GM12892 (cell line): ENCODE measurements at regions not wholly inside any gene's neighbourhood (a gene's known extent, or its start where the extent isn't known, plus 50 kb on each side); places are given as distances from the start of the nearest gene placed in this dataset.

Experiments
- DNase-seq: peaks from one replicate; pipeline ENCODE4 v3.0.0; 2011; ENCODE audit not compliant: insufficient read length
- FAIRE-seq: peaks from 2 replicates; lab custom pipeline; 2011; peaks lifted over from hg19 to GRCh38; lab: Jason Lieb, UNC
- POLR2A ChIP-seq: IDR thresholded peaks from 2 replicates; pipeline ENCODE4 v1.6.1; 2011; ENCODE audit warnings: low read depth, low read length, control low read depth
- POLR2AphosphoS5 ChIP-seq: IDR thresholded peaks from 2 replicates; pipeline ENCODE4 v1.6.1; 2011; ENCODE audit warnings: low read depth, low read length, control low read depth
- TAF1 ChIP-seq: IDR thresholded peaks from 2 replicates; pipeline ENCODE4 v1.6.1; 2011; ENCODE audit warnings: low read depth, mild to moderate bottlenecking, control low read depth, low read length, borderline replicate concordance

DNA sequence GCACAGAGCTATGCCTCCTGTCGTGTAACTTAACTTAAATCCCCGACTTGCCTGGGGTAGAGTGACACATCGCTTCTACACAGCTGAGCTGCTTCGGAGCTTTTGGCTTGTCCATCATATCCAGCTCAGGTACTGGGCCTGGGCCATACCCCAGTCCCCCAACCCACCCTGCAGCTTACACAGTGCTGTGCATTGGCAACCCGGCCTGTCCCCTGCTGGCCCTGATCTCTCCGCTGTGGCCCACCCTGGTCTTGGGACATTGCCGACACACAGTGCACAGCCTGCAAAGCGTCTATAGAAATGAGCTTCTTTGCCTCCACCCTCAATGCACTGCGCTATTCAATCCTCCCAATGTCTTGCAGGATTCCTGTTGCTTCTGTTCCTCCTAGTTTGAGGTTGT is 342.8 kb upstream of the RAB6C start:
- no peak for DNase-seq
- TF ChIP-seq POLR2A (no peak), TAF1 (no peak), POLR2AphosphoS5 (no peak)
- FAIRE-seq, result no peak

DNA sequence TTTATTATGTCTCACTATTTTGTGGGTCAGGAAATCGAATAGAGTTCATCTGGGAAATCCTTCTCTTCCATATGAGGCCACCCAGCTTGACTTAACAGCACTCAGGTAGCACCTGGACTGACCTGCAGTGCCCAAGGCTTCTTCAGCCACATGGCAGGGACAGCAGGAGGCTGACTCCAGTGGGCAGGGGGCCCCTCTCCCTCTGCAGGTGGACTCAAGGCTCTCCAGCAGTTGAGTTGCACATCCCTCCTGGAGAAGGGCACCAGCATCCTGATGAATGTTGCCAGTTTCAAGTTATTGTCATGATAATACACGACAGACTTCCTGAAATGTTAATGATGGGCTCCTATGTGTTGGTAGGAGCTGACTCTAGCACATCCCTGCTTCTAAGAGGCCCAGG is 338.1 kb upstream of the RAB6C start:
- TF ChIP-seq POLR2AphosphoS5, result no peak
- TF ChIP-seq TAF1, result no peak
- no peak for TF ChIP-seq POLR2A
- DNase-seq (no peak), FAIRE-seq (no peak)

DNA sequence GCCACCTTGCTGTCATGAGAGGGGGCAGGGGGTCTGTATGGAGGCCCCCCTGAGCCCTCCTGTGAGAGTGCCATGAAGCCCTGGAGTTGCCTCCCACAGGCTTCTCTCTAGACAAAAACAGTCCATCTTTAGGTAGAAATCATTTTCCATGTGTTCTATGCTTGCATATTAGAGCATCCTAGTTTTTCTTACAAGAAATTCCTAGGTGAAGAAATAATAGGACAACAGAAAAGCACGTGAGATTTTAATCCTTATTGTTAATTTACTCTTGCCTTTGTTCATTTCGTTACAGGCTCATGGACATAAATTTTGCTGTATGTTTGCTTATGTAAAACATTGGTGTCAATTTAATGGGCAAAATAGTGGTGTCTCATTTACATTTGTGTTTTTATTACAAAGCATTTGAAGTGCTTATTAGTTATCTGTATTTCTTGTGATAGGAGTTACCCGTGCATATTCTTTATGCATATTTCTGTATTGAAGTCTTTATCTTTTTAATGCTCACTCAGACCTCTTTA is 336.9 kb upstream of the RAB6C start:
- no peak for FAIRE-seq
- TF ChIP-seq TAF1 (no peak), POLR2A (no peak), POLR2AphosphoS5 (no peak)
- DNase-seq, result no peak

DNA sequence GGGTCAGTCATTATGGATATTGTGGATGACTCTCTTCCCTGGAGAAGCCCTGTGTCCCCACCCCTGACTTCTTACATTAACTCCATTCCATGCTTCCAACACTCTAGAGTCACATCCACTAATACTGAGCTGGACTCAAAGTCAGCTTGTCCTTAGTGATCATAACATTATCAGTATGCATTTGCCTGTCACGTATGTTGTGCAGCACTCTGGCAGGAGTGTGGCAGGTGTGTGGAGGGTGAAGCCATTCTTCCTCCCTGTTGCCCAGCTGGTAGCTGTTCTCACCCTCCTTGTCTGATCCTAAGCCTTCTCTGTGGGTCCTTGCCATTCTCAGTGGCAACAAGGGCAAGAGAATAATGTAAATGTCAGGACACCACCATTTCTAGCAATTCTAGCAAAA is 334.1 kb upstream of the RAB6C start:
- DNase-seq (no peak), FAIRE-seq (no peak)
- no peak for TF ChIP-seq POLR2A
- no peak for TF ChIP-seq TAF1
- no peak for TF ChIP-seq POLR2AphosphoS5

DNA sequence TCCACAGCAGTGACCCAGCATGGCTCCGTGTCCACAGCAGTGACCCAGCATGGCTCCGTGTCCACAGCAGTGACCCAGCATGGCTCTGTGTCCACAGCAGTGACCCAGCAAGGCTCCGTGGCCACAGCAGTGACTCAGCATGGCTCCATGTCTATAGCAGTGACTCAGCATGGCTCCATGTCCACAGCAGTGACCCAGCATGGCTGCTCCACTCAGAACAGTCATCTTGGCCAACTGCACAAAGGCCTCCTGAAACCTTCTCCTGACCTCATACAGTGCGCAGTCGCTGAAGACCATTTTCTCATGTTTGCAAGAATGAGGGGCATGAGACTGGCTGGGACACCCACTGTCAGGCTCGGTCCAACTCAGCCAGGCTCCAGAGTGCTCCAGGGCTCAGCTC is 333.4 kb upstream of the RAB6C start:
- TF ChIP-seq POLR2AphosphoS5 (no peak), TAF1 (no peak), POLR2A (no peak)
- FAIRE-seq (no peak), DNase-seq (no peak)

DNA sequence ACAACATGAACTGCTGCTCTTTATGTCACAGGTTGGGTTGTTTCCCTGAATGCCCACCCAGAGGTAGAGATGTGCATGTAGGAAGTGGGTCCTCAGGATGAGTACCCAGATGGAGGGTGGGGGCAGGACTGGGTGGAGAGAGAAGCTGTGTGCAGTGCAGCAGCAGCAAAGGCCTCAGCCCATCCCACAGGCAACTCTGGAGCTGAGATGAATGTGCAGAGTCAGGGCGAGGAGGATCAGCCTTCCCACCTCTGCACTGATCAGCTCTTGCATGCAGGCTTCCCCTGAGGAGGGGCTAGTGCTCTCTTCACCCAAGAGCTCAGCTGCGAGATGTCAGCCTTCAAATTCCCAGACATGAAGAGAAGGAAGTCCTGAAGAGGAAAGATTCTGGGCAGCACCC is 326.2 kb upstream of the RAB6C start:
- no peak for TF ChIP-seq TAF1
- no peak for TF ChIP-seq POLR2AphosphoS5
- no peak for TF ChIP-seq POLR2A
- no peak for DNase-seq
- FAIRE-seq, result no peak

DNA sequence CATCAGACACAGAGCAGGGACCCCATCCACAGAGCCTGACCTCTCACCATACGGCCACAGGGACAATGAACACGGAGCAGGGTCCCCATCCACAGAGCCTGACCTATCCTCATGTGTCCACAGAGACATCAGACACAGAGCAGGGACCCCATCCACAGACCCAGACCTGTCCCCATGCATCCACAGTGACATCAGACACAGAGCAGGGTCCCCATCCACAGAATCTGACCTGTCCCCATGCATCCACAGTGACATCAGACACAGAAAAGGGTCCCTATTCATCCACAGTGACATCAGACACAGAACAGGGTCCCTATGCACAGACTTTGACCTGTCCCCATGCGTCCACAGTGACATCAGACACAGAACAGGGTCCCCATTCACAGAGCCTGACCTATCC is 325.1 kb upstream of the RAB6C start:
- FAIRE-seq (no peak), DNase-seq (no peak)
- TF ChIP-seq POLR2A, result no peak
- TF ChIP-seq POLR2AphosphoS5, result no peak

DNA sequence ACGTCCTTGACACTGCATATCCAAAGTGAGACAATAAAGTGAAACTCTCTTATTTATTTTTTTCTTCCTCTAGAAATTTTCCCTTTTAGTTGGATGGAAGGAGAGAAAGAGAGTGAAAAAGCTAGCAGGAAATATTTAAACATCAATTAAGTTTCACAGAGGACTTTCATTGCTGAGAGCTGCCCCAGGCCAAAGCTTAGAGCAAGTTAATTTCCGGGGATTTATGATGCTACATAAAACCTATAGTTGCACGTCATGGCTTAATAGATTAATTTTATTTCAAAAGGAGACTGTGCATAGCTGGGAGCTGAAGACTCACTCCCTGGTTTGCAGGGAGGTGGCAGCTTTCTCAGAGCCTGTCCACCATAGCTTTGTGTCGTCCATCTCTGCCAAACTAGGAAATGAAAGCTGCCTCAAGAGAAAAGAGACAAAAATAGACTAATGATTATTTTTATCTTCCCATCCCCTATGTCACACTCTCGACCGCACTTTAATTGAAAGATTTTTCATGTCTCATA is 323.3 kb upstream of the RAB6C start:
- FAIRE-seq (no peak), DNase-seq (no peak)
- TF ChIP-seq TAF1 (no peak), POLR2AphosphoS5 (no peak), POLR2A (no peak)

DNA sequence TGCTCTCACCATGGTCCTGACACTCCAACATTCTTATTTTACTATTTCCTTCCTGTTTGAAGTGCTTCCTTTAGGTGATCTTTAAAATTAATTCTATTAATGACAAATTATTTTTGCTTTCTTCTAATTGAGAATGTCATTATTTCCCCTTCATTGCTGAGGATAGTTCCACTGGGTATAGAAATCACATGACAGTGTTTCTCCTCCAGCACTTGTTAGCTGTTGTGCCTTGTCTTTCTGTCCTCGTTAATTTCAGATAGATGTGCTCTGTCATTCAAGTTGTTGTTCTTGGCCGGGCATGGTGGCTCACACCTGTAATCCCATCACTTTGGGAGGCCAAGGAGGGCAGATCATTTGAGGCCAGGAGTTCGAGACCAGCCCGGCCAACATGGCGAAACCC is 321.0 kb upstream of the RAB6C start:
- DNase-seq, result no peak
- TF ChIP-seq TAF1, result no peak
- no peak for TF ChIP-seq POLR2A
- TF ChIP-seq POLR2AphosphoS5, result no peak
- no peak for FAIRE-seq

DNA sequence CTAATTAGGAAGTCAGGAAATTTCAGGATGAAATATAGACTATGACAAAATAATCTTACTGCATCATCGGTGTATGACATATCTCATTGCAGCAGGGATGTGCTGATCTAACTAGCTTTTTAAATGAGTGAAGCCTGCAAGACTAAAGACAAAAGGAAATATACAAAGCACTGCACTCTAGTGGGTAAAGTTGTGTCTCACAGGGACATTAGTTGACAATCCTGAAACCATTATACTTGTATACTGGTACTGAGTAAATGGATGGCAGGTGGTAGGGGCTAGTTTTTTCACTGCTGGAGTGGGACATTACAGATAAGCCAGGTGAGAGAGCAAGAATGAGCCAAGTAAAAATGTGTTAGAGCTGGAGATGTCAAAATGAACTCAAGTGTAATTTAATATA is 317.5 kb upstream of the RAB6C start:
- no peak for DNase-seq
- no peak for FAIRE-seq

DNA sequence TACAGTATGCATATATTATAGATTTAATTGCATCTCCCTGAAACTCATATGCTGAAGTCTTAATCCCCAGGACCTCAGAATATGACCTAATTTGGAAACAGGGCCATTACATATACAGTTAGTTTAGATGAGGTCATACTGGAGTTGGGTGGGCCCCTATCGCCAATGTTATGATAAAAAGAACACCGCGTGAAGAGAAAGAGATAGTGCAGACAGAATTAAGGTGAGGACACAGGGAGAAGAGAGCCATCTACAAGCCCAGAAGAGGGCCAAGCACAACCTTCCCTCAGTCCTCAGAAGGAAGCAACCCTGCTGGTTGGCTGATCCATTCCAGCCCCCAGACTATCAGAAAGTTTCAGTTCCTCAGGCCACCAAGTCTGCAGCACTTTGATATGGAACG is 311.9 kb upstream of the RAB6C start:
- FAIRE-seq (no peak), DNase-seq (no peak)
- TF ChIP-seq POLR2A, result no peak
- no peak for TF ChIP-seq POLR2AphosphoS5
- no peak for TF ChIP-seq TAF1

More for the DNA sequence above, 317.5 kb upstream of the RAB6C start:
- no peak for TF ChIP-seq POLR2A
- TF ChIP-seq POLR2AphosphoS5, result no peak
- TF ChIP-seq TAF1, result no peak

DNA sequence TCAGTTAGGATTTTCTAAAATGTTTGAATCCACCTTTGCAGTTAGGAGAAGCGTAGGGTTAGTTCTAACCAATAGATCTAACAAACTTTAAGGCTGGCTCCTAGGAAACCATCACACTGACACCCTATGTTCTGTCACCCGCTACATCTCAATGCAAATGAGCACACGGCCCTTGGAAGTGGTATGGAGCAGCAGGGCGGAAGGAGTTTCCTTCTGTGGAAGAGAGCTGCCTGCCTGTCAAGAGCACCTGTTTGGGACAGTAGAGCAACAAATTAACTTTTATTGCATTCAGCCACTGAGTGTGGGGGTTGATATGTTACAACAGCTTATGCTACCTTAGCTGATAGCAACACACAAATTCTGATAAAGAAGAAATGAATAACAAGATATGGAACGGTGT is 306.9 kb upstream of the RAB6C start:
- TF ChIP-seq POLR2A, result no peak
- no peak for TF ChIP-seq POLR2AphosphoS5
- TF ChIP-seq TAF1, result no peak
- DNase-seq (no peak), FAIRE-seq (no peak)

DNA sequence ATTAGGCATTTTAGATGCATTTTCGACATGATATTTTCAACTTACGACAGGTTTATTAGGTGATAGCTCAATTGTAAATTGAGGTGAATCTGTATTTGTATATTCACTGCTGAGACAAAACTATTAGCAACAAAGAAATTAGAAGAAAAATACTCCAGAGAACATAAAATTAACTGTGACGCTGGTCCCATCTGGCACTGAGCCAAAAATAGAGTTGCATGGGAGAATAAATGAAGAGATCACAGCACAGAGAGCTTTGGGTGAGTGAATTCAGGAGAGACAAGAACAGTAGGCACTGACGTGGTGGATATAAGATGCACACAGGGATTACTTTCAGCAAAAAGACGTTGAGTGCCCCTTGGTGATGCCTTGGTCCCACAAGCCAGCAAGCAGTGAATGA is 306.2 kb upstream of the RAB6C start:
- no peak for TF ChIP-seq POLR2AphosphoS5
- TF ChIP-seq POLR2A, result no peak
- no peak for TF ChIP-seq TAF1
- no peak for DNase-seq
- no peak for FAIRE-seq
